Thoracic aorta (tissue), 2 donors: ENCODE measurements at regions not wholly inside any gene's neighbourhood (a gene's known extent, or its start where the extent isn't known, plus 50 kb on each side); places are given as distances from the start of the nearest gene placed in this dataset.

ENCODE experiments used
- ATAC-seq: fragments of 150-250 bp; one replicate; pipeline ENCODE4 v1.8.0; 2017; ENCODE audit warnings: low read depth; ENCODE audit not compliant: insufficient number of reproducible peaks, low FRiP score
- DNase-seq: peaks from one replicate; pipeline ENCODE4 v3.0.0-alpha.2; 2020; ENCODE audit warnings: low spot score
- H3K27ac ChIP-seq, 2 donors: fragments of 200-600 bp; sonication (generic); 1 replicate in 1 of 2; 2 replicates in 1 of 2; pipeline ENCODE4 v1.5.1; 2016; ENCODE audit warnings: mild to moderate bottlenecking in 2 of 2, moderate library complexity in 2 of 2
- H3K27me3 ChIP-seq: fragments of 200-600 bp; sonication (generic); replicated peaks from 2 replicates; pipeline ENCODE4 v1.6.0; 2016; ENCODE audit warnings: mild to moderate bottlenecking; ENCODE audit not compliant: insufficient read depth
- H3K36me3 ChIP-seq: fragments of 200-600 bp; sonication (generic); one replicate; pipeline ENCODE4 v1.5.1; 2016
- H3K4me1 ChIP-seq, 2 donors: fragments of 200-600 bp; sonication (generic); 1 replicate in 1 of 2; 2 replicates in 1 of 2; pipeline versions ENCODE4 v1.5.1 to v1.6.0; 2016; ENCODE audit warnings: low read depth in 2 of 2, mild to moderate bottlenecking in 1 of 2; ENCODE audit not compliant: control insufficient read depth in 1 of 2
- H3K4me3 ChIP-seq: fragments of 200-600 bp; sonication (generic); 2 replicates; pipeline ENCODE4 v1.5.1; 2016; ENCODE audit warnings: mild to moderate bottlenecking
- H3K9me3 ChIP-seq: fragments of 200-600 bp; sonication (generic); 2 replicates; pipeline ENCODE4 v1.5.1; 2016
- CTCF ChIP-seq: fragments of 200-600 bp; sonication (generic); IDR thresholded peaks from one replicate; pipeline ENCODE4 v1.5.1; 2019; ENCODE audit warnings: antibody characterized with exemption

GRCh38 chr1:69511426-69512192 is 56.1 kb upstream of the LRRC7 start:
- Histone ChIP-seq H3K36me3 (no peaks in the 10 kb centered on the region), H3K4me3 (no peak overlapping the region), H3K27me3 (no peaks in the 10 kb centered on the region), H3K9me3 (no peaks in the 10 kb centered on the region), H3K27ac (no peak overlapping the region), H3K4me1 (no peaks in the 10 kb centered on the region)
- TF ChIP-seq CTCF, result no peak
- DNase-seq (no peak), ATAC-seq (no peak)

GRCh38 chr1:69513601-69514000 is 54.1 kb upstream of the LRRC7 start:
- H3K4me3 ChIP-seq, result no peak overlapping the region
- ATAC-seq, result no peak
- TF ChIP-seq CTCF, result no peak

More at GRCh38 chr1:69513601-69514000, 54.1 kb upstream of the LRRC7 start:
- no peaks in the 10 kb centered on the region for H3K9me3 ChIP-seq
- H3K4me1 ChIP-seq, result no peaks in the 10 kb centered on the region
- H3K27ac ChIP-seq, result no peak overlapping the region
- DNase-seq, result no peak
- H3K36me3 ChIP-seq, result no peaks in the 10 kb centered on the region
- H3K27me3 ChIP-seq, result no peaks in the 10 kb centered on the region
